GM23338 (cell line): ENCODE measurements at regions not wholly inside any gene's neighbourhood (a gene's known extent, or its start where the extent isn't known, plus 50 kb on each side); places are given as distances from the start of the nearest gene placed in this dataset.

ENCODE experiments used
- ATAC-seq: fragments of 200-7000 bp; cut with Tn5 transposase; 3 replicates; pipeline ENCODE4 v1.9.1; 2020
- DNase-seq: peaks from one replicate; pipeline ENCODE4 v3.0.0-alpha.2; 2015; ENCODE audit warnings: low spot score
- H2AFZ ChIP-seq: fragments of 200-600 bp; sonication (generic); 2 replicates; pipeline ENCODE4 v1.8.0; 2016; ENCODE audit warnings: antibody characterized with exemption, mild to moderate bottlenecking, moderate library complexity
- H3F3A ChIP-seq: fragments of 200-600 bp; sonication (generic); replicated peaks from 2 replicates; pipeline ENCODE4 v1.8.0; 2017; ENCODE audit warnings: antibody characterized with exemption, mixed run types, low read depth
- H3K27ac ChIP-seq: fragments of 200-600 bp; sonication (generic); 2 replicates; pipeline ENCODE4 v1.6.1; 2016; ENCODE audit warnings: low read depth
- H3K27me3 ChIP-seq: fragments of 200-600 bp; sonication (generic); 2 replicates; pipeline ENCODE4 v1.8.0; 2016; ENCODE audit warnings: mild to moderate bottlenecking, mixed run types, moderate library complexity; ENCODE audit not compliant: insufficient read depth
- H3K36me3 ChIP-seq: fragments of 200-600 bp; sonication (generic); 2 replicates; pipeline ENCODE4 v1.8.0; 2016; ENCODE audit warnings: mild to moderate bottlenecking; ENCODE audit not compliant: insufficient read depth
- H3K4me1 ChIP-seq: fragments of 200-600 bp; sonication (generic); 2 replicates; pipeline ENCODE4 v1.8.0; 2016; ENCODE audit warnings: mild to moderate bottlenecking, moderate library complexity; ENCODE audit not compliant: insufficient read depth
- H3K4me2 ChIP-seq: fragments of 200-600 bp; sonication (generic); 2 replicates; pipeline ENCODE4 v1.7.1; 2017; ENCODE audit warnings: mixed run types
- H3K4me3 ChIP-seq: fragments of 200-600 bp; sonication (generic); 2 replicates; pipeline ENCODE4 v1.6.1; 2016; ENCODE audit warnings: mixed run types
- H3K79me2 ChIP-seq: fragments of 200-600 bp; sonication (generic); replicated peaks from 2 replicates; pipeline ENCODE4 v1.8.0; 2017; ENCODE audit warnings: mild to moderate bottlenecking; ENCODE audit not compliant: insufficient read depth
- H3K9me2 ChIP-seq: fragments of 200-600 bp; sonication (generic); 2 replicates; pipeline ENCODE4 v1.8.0; 2017; ENCODE audit not compliant: insufficient read depth
- H4K20me1 ChIP-seq: fragments of 200-600 bp; sonication (generic); replicated peaks from 2 replicates; pipeline ENCODE4 v1.8.0; 2017; ENCODE audit warnings: mild to moderate bottlenecking; ENCODE audit not compliant: insufficient read depth
- H3K27ac Mint-ChIP-seq: 2 replicates; pipeline ENCODE4 v1.8.0; 2020; ENCODE audit warnings: inconsistent platforms, mild to moderate bottlenecking, moderate library complexity, mixed read lengths
- H3K27me3 Mint-ChIP-seq: 3 replicates; pipeline ENCODE4 v1.8.0; 2022; ENCODE audit warnings: low read depth, mild to moderate bottlenecking, moderate library complexity, mixed read lengths, inconsistent platforms; ENCODE audit not compliant: insufficient read depth, poor library complexity
- H3K36me3 Mint-ChIP-seq: 3 replicates; pipeline ENCODE4 v1.8.0; 2021; ENCODE audit warnings: low read depth, mild to moderate bottlenecking, inconsistent platforms, moderate library complexity, mixed read lengths
- H3K4me1 Mint-ChIP-seq: 3 replicates; pipeline ENCODE4 v1.8.0; 2020; ENCODE audit warnings: mild to moderate bottlenecking, inconsistent platforms, mixed read lengths
- H3K4me3 Mint-ChIP-seq: 3 replicates; pipeline ENCODE4 v1.8.0; 2021; ENCODE audit warnings: moderate library complexity, mild to moderate bottlenecking, inconsistent platforms, mixed read lengths
- H3K9me3 Mint-ChIP-seq: 3 replicates; pipeline ENCODE4 v1.8.0; 2020; ENCODE audit warnings: moderate library complexity, mild to moderate bottlenecking, inconsistent platforms, mixed read lengths
- CREB1 ChIP-seq: fragments of 250-450 bp; sonication (Bioruptor Pico); IDR thresholded peaks from 2 replicates; pipeline ENCODE4 v1.5.0; 2020; ENCODE audit warnings: low read depth, mild to moderate bottlenecking, moderate library complexity
- EZH2 ChIP-seq: fragments of 200-600 bp; sonication (generic); IDR thresholded peaks from one replicate; pipeline ENCODE4 v1.8.0; 2017; ENCODE audit warnings: antibody characterized with exemption, mild to moderate bottlenecking, low read depth; ENCODE audit not compliant: unreplicated experiment
- NANOG ChIP-seq: IDR thresholded peaks from 2 replicates; pipeline ENCODE4 v1.6.1; 2016; ENCODE audit warnings: antibody characterized with exemption, borderline replicate concordance
- POLR2AphosphoS5 ChIP-seq: IDR thresholded peaks from 2 replicates; pipeline ENCODE4 v1.6.1; 2016; ENCODE audit warnings: antibody characterized with exemption, low read depth
- STAT1 ChIP-seq: IDR thresholded peaks from one replicate; pipeline ENCODE4 v1.6.1; 2016; ENCODE audit warnings: antibody characterized with exemption; ENCODE audit not compliant: unreplicated experiment
- ZNF114 ChIP-seq: fragments of 250-450 bp; sonication (Bioruptor Pico); IDR thresholded peaks from 2 replicates; pipeline ENCODE4 v1.5.0; 2020; ENCODE audit warnings: mild to moderate bottlenecking, moderate library complexity
- ZNF331 ChIP-seq: fragments of 250-450 bp; sonication (Bioruptor Pico); IDR thresholded peaks from 2 replicates; pipeline ENCODE4 v1.5.0; 2020; ENCODE audit warnings: low read depth, mild to moderate bottlenecking, moderate library complexity
- TF ChIP-seq, protein P1 (sequence below): IDR thresholded peaks from 2 replicates; pipeline ENCODE4 v1.6.1; 2016; ENCODE audit warnings: antibody characterized with exemption
- TF ChIP-seq, protein P2 (sequence below), 2 experiments: fragments of 200-600 bp in 1 of 2; sonication (generic) in 1 of 2; conservative IDR thresholded peaks; 2 replicates each; pipeline versions ENCODE4 v1.5.1 to v1.6.1; 2016 to 2017; ENCODE audit warnings: antibody characterized with exemption in 2 of 2, low read depth in 2 of 2, mild to moderate bottlenecking in 2 of 2, moderate library complexity in 1 of 2
- TF ChIP-seq, protein P3 (sequence below): fragments of 250-450 bp; sonication (Bioruptor Pico); IDR thresholded peaks from 2 replicates; pipeline ENCODE4 v1.5.0; 2020; ENCODE audit warnings: mild to moderate bottlenecking, moderate library complexity

DNA sequence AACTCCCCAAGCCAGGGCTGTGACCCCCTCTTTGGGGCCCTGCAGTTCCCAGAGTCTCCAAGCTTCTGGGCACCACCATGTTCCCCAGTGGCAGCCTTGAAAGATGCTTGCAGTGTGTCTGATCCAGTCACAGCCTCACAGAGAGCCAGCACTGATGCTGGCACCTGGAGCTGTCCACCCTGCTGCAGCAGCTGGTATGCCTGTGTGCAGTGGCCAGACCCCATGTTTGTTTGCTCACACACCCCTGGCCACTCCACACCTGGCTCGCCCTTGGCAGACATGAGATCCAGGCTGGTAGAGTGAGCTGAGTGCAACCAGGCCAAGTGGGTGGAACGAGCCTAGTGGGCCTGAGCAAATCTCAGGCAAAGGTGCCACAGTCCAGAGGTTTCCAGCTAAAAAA lies 106.0 kb downstream of the C9orf50 start:
- no peak overlapping the region for H3K4me3 ChIP-seq
- H3K27ac Mint-ChIP-seq = no peak overlapping the region
- no peak overlapping the region for H3K27ac ChIP-seq
- no peaks in the 10 kb centered on the region for H3K9me2 ChIP-seq
- ATAC-seq (no peak), DNase-seq (no peak)
- H3F3A ChIP-seq = no peaks in the 10 kb centered on the region
- peaks cover 33% of the 10 kb centered on the region for H3K36me3 Mint-ChIP-seq
- no peaks in the 10 kb centered on the region for H3K79me2 ChIP-seq
- H3K9me3 Mint-ChIP-seq = peaks cover 60% of the 10 kb centered on the region
- H4K20me1 ChIP-seq = no peaks in the 10 kb centered on the region
- H3K27me3 ChIP-seq = no peaks in the 10 kb centered on the region
- TF ChIP-seq, protein P1, sequence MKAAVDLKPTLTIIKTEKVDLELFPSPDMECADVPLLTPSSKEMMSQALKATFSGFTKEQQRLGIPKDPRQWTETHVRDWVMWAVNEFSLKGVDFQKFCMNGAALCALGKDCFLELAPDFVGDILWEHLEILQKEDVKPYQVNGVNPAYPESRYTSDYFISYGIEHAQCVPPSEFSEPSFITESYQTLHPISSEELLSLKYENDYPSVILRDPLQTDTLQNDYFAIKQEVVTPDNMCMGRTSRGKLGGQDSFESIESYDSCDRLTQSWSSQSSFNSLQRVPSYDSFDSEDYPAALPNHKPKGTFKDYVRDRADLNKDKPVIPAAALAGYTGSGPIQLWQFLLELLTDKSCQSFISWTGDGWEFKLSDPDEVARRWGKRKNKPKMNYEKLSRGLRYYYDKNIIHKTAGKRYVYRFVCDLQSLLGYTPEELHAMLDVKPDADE = no peak
- TF ChIP-seq CREB1 (CRISPR knock-in tag) (no peak), STAT1 (no peak), NANOG (no peak), POLR2AphosphoS5 (no peak), EZH2 (no peak), ZNF331 (CRISPR knock-in tag) (no peak), ZNF114 (no peak)
- TF ChIP-seq, protein P2, sequence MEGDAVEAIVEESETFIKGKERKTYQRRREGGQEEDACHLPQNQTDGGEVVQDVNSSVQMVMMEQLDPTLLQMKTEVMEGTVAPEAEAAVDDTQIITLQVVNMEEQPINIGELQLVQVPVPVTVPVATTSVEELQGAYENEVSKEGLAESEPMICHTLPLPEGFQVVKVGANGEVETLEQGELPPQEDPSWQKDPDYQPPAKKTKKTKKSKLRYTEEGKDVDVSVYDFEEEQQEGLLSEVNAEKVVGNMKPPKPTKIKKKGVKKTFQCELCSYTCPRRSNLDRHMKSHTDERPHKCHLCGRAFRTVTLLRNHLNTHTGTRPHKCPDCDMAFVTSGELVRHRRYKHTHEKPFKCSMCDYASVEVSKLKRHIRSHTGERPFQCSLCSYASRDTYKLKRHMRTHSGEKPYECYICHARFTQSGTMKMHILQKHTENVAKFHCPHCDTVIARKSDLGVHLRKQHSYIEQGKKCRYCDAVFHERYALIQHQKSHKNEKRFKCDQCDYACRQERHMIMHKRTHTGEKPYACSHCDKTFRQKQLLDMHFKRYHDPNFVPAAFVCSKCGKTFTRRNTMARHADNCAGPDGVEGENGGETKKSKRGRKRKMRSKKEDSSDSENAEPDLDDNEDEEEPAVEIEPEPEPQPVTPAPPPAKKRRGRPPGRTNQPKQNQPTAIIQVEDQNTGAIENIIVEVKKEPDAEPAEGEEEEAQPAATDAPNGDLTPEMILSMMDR (conservative IDR thresholded peaks at IDR 0.05; ENCODE audit: low read depth in 2 of 2) = no peak
- TF ChIP-seq, protein P3, sequence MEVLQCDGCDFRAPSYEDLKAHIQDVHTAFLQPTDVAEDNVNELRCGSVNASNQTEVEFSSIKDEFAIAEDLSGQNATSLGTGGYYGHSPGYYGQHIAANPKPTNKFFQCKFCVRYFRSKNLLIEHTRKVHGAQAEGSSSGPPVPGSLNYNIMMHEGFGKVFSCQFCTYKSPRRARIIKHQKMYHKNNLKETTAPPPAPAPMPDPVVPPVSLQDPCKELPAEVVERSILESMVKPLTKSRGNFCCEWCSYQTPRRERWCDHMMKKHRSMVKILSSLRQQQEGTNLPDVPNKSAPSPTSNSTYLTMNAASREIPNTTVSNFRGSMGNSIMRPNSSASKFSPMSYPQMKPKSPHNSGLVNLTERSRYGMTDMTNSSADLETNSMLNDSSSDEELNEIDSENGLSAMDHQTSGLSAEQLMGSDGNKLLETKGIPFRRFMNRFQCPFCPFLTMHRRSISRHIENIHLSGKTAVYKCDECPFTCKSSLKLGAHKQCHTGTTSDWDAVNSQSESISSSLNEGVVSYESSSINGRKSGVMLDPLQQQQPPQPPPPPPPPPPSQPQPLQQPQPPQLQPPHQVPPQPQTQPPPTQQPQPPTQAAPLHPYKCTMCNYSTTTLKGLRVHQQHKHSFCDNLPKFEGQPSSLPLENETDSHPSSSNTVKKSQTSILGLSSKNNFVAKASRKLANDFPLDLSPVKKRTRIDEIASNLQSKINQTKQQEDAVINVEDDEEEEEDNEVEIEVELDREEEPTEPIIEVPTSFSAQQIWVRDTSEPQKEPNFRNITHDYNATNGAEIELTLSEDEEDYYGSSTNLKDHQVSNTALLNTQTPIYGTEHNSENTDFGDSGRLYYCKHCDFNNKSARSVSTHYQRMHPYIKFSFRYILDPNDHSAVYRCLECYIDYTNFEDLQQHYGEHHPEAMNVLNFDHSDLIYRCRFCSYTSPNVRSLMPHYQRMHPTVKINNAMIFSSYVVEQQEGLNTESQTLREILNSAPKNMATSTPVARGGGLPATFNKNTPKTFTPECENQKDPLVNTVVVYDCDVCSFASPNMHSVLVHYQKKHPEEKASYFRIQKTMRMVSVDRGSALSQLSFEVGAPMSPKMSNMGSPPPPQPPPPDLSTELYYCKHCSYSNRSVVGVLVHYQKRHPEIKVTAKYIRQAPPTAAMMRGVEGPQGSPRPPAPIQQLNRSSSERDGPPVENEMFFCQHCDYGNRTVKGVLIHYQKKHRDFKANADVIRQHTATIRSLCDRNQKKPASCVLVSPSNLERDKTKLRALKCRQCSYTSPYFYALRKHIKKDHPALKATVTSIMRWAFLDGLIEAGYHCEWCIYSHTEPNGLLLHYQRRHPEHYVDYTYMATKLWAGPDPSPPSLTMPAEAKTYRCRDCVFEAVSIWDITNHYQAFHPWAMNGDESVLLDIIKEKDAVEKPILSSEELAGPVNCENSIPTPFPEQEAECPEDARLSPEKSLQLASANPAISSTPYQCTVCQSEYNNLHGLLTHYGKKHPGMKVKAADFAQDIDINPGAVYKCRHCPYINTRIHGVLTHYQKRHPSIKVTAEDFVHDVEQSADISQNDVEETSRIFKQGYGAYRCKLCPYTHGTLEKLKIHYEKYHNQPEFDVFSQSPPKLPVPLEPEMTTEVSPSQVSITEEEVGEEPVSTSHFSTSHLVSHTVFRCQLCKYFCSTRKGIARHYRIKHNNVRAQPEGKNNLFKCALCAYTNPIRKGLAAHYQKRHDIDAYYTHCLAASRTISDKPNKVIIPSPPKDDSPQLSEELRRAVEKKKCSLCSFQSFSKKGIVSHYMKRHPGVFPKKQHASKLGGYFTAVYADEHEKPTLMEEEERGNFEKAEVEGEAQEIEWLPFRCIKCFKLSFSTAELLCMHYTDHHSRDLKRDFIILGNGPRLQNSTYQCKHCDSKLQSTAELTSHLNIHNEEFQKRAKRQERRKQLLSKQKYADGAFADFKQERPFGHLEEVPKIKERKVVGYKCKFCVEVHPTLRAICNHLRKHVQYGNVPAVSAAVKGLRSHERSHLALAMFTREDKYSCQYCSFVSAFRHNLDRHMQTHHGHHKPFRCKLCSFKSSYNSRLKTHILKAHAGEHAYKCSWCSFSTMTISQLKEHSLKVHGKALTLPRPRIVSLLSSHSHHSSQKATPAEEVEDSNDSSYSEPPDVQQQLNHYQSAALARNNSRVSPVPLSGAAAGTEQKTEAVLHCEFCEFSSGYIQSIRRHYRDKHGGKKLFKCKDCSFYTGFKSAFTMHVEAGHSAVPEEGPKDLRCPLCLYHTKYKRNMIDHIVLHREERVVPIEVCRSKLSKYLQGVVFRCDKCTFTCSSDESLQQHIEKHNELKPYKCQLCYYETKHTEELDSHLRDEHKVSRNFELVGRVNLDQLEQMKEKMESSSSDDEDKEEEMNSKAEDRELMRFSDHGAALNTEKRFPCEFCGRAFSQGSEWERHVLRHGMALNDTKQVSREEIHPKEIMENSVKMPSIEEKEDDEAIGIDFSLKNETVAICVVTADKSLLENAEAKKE = no peak
- no peaks in the 10 kb centered on the region for H3K4me1 ChIP-seq
- no peak overlapping the region for H2AFZ ChIP-seq
- no peak overlapping the region for H3K4me2 ChIP-seq
- no peaks in the 10 kb centered on the region for H3K4me1 Mint-ChIP-seq
- peaks cover 8% of the 10 kb centered on the region for H3K27me3 Mint-ChIP-seq
- H3K36me3 ChIP-seq = no peaks in the 10 kb centered on the region
- no peak overlapping the region for H3K4me3 Mint-ChIP-seq
